Right atrium auricular region (tissue), 2 donors: ENCODE measurements at regions not wholly inside any gene's neighbourhood (a gene's known extent, or its start where the extent isn't known, plus 50 kb on each side); places are given as distances from the start of the nearest gene placed in this dataset.

Experiments used
- DNase-seq: peaks from one replicate; pipeline ENCODE4 v3.0.0-alpha.2; 2019; ENCODE audit warnings: low spot score
- H3K27ac ChIP-seq, 2 donors: fragments of 200-600 bp; sonication (generic); 1 replicate in 1 of 2; 2 replicates in 1 of 2; pipeline ENCODE4 v1.5.1; 2016 to 2019
- H3K27me3 ChIP-seq, 2 donors: fragments of 200-600 bp; sonication (generic); one replicate each; pipeline versions ENCODE4 v1.5.1 to v1.6.0; 2017 to 2019
- H3K36me3 ChIP-seq: fragments of 200-600 bp; sonication (generic); one replicate; pipeline ENCODE4 v1.5.1; 2016
- H3K4me1 ChIP-seq, 2 donors: fragments of 200-600 bp; sonication (generic); one replicate each; pipeline versions ENCODE4 v1.5.1 to v1.6.0; 2017 to 2019
- H3K4me3 ChIP-seq, 2 donors: fragments of 200-600 bp; sonication (generic); 1 replicate in 1 of 2; 2 replicates in 1 of 2; pipeline ENCODE4 v1.5.1; 2017 to 2019; ENCODE audit warnings: mild to moderate bottlenecking in 1 of 2, moderate library complexity in 1 of 2
- H3K9me3 ChIP-seq, 2 donors: fragments of 200-600 bp; sonication (generic); one replicate each; pipeline ENCODE4 v1.5.1; 2019
- CTCF ChIP-seq, 2 donors: fragments of 200-600 bp; sonication (generic); IDR thresholded peaks; one replicate each; pipeline ENCODE4 v1.5.1; 2019; ENCODE audit warnings: antibody characterized with exemption in 2 of 2

- no peak for TF ChIP-seq CTCF (IDR thresholded peaks at IDR 0.05)
- Histone ChIP-seq H3K9me3 (no peaks in the 10 kb centered on the region), H3K4me3 (no peak overlapping the region), H3K27ac (no peak overlapping the region), H3K36me3 (no peaks in the 10 kb centered on the region), H3K27me3 (no peaks in the 10 kb centered on the region), H3K4me1 (peaks cover 0 to 8% of the 10 kb centered on the region in 2 donors)
- DNase-seq = no peak
Observed at GRCh38 chr1:117753232-117753631, 147.4 kb downstream of the TENT5C start.

GRCh38 chr1:117753652-117754051 lies 147.8 kb downstream of the TENT5C start:
- Histone ChIP-seq H3K4me1 (peaks cover 0 to 12% of the 10 kb centered on the region in 2 donors), H3K9me3 (no peaks in the 10 kb centered on the region), H3K27ac (no peak overlapping the region), H3K4me3 (no peak overlapping the region), H3K27me3 (no peaks in the 10 kb centered on the region), H3K36me3 (no peaks in the 10 kb centered on the region)
- TF ChIP-seq CTCF (IDR thresholded peaks at IDR 0.05) = no peak
- no peak for DNase-seq

- TF ChIP-seq CTCF (IDR thresholded peaks at IDR 0.05) = peak; percentile 66 to 87
- Histone ChIP-seq H3K4me3 (no peak overlapping the region), H3K27ac (no peak overlapping the region), H3K4me1 (peaks cover 0 to 14% of the 10 kb centered on the region in 2 donors), H3K27me3 (no peaks in the 10 kb centered on the region), H3K36me3 (no peaks in the 10 kb centered on the region), H3K9me3 (no peaks in the 10 kb centered on the region)
- no peak for DNase-seq
Observed at GRCh38 chr1:117754061-117754969, 148.5 kb downstream of the TENT5C start.

GRCh38 chr1:117757668-117758067 lies 151.8 kb downstream of the TENT5C start:
- Histone ChIP-seq H3K9me3 (no peaks in the 10 kb centered on the region), H3K27ac (no peak overlapping the region), H3K27me3 (no peaks in the 10 kb centered on the region), H3K36me3 (no peaks in the 10 kb centered on the region), H3K4me1 (peaks cover 0 to 14% of the 10 kb centered on the region in 2 donors), H3K4me3 (no peak overlapping the region)
- no peak for DNase-seq
- TF ChIP-seq CTCF (IDR thresholded peaks at IDR 0.05) = no peak

- Histone ChIP-seq H3K4me3 (peak overlapping the region; percentile 37 to 48), H3K27ac (peak overlapping the region in 1 of 2 donors; percentile 47), H3K4me1 (peaks cover 0 to 12% of the 10 kb centered on the region in 2 donors), H3K27me3 (no peaks in the 10 kb centered on the region), H3K9me3 (no peaks in the 10 kb centered on the region), H3K36me3 (no peaks in the 10 kb centered on the region)
- TF ChIP-seq CTCF (IDR thresholded peaks at IDR 0.05) = peak; percentile 71 to 95
- peak; percentile 86 for DNase-seq
Observed at GRCh38 chr1:117758444-117759316, 152.8 kb downstream of the TENT5C start.
